ENCODE measurements at regions not wholly inside any gene's neighbourhood (a gene's known extent, or its start where the extent isn't known, plus 50 kb on each side); places are given as distances from the start of the nearest gene placed in this dataset.

DNA sequence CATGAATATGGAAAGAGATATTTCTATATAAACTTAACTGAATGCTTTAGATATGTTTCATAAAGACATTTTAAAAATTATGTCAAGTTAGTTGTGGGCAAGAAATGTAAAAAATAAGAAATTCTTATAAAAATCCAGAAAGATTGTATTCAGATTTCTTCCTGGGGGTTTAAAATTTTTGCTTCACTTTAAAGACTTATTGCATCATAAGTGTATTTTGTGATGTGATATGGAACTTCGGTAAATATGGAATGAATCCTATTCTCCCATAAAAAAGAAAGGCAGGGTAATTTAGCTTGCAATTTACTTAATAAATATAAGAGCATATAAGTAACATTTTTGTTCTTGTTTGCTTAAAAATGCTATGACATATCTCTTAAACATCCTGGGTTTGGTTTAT is 104.8 kb upstream of the CWC22 start:
- DNase-seq = no peak

DNA sequence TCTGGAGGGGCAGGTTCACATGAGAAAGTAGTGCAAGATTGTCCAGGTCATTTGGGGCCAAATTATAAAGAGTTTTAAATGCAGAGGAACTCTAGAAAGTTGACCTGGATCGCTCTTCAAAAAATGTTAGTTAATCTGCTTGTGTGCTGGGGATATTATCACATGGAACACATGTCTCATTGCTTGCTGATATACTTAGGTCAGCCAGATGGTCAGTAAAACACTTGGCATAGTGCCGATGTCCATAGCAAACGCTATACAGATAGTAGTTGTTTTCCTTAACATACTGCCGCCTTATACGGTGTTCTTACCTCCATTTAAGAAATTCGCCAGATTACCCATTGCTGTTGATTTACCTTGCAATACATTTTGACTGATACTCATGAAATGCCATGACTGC is 103.4 kb upstream of the CWC22 start:
- DNase-seq = no peak

DNA sequence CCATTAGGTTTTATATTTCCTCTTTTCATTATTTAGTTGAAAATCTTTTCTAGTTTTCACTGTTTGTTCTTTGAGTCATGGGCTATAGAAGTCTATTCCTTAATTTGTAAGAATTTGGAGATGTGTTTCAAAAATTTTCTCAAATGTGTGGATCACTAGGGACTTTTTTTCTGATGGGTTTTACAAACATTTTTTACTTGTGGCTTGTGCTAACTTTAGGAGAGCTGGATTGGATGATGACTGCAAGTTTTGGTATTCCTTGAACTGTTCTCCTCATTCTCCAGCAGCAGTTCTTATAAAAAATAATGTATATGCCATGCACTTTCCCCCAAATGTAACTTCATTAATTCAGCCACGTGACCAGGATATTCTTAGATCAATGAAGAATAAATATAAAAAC is 94.7 kb upstream of the CWC22 start:
- no peak for DNase-seq

DNA sequence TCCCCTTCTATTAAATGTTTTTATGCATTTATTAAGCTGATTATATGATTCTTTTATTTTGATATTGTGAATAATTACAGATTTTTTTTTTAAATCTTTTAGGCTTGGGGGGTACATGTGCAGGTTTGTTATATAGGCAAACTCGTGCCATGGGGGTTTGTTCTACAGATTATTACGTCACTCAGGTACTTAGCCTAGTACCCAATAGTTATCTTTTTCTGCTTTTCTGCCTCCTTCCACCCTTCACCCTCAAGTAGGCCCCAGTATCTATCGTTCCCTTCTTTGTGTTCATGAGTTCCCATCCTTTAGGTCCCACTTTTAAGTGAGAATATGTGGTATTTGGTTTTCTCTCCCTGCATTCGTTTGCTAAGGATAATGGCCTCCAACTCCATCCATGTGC is 92.2 kb upstream of the CWC22 start:
- no peak for DNase-seq

DNA sequence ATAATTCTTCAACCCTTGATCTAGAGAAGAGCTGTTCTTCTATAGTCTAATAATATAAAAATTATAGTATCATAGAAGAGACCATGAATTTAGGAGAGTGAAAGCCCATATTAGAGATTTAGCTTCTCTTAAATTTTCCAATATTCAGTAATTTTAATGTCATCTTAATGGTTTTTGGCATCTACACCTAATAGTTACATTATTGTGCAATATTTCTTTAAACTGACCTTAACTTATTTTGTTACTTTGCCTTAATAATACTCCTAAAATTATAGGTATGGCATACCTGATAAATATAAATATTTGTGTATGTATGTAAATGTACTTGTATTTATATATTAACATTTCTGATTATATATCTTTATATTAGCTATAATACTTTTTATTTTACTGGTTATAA is 78.0 kb upstream of the CWC22 start:
- DNase-seq = no peak

DNA sequence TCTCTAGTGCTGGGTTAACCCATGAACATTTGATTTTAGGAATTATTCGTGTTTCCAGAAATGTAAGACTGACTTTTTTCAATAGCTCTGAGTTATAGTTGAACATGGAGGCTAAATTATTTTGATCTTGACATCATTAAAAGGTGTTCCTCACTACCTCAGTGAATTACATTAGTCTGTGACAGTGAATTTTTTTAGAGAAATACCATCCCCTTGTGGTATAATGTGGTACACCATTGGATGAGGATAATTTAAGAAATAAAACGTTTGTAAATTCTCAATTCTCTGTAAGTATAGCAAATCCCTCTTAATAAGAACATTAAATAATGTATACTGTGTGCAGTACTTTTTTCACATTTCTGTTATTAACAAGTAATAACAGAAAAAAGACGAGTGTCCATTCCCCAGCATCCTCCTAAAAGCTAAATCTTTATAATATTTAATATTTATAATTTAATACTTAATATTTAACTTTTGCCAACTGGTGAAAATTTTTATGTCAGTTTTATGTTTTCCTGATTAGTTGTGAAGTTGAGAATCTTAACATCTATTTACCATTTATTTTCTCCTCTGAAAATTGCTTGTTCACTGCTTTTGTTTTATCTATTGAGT is 70.3 kb upstream of the CWC22 start:
- DNase-seq = no peak

DNA sequence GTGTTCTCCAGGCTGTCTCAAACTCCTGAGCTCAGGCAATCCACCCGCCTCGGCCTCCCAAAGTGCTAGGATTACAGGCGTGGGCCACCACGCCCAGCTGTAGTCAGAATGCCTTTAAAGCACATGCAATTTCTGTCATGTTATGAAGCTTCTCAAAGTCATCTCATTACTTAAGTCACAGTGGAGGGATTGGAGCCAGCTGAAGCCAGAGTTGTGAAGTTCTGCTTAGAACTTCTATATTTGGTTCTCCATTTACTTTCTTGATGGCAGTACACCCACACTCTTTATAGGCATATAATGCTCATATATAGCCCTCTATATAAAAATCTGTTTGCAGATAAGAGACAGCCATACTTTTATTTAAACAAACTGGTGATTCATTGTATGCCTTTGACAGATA is 68.8 kb upstream of the CWC22 start:
- DNase-seq = no peak

DNA sequence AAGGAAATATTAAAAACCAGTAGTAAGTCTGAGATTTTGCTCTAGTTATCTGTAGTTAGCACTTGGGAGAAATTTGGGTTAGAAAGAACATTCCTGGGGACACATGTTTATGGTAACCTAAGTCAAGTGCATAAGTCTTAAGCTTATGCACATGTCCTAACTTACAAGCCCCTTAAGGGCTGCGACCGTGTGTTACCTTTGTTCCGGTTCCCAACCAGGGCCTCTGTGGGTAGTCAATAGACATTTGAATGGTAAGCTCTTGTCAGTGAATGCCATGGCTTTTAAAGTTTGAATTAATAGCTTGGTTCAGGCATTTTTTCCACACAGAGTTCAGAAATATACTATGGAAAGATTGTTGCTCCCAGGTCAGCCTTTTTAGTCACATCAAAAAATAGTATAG is 64.7 kb upstream of the CWC22 start:
- no peak for DNase-seq

DNA sequence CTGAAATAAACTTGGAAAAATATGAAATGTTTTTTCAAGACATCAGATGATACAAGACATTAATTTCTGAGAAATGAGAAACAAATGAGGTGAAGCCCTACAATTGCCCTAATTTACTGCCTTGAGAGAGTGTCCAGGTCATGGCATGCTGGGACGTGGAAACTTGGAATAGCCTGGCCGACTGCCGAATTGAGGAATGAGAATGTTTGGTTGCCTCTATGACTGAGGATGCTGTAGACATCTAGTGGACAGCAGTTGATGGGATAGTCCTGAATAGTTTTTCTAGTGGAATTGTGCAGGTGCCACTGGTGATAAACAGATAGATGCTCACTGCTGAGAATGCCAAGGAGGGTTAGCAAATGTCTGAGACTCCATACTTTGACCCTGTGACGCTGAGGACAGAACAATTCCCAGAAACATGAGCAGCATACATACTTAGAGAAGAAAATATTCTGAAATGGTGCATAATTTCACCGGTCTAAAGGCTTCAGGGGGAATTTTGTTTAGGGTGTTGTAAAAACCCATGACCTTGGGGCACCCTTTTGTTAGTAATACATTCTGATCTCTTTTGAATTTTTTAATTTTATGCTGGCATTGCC is 56.5 kb upstream of the CWC22 start:
- DNase-seq = no peak

DNA sequence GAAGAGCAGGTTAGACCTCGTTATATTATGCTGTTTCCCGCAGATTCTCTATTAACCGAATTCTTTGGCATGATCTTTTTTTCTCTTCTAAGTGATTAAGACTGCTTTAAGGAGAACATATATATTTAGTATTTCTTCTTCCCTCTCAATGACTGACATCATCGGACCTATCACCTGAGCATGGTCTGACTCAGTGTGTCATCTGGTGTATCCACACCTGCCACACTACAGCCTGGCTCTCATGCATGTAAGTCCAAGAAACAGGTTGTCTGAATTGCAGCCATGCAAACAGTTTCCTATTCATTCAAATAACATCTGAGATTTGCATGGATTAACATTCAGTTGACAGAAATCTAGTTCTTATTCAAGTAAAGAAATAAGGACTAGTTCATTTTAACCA is 55.1 kb upstream of the CWC22 start:
- DNase-seq = no peak

DNA sequence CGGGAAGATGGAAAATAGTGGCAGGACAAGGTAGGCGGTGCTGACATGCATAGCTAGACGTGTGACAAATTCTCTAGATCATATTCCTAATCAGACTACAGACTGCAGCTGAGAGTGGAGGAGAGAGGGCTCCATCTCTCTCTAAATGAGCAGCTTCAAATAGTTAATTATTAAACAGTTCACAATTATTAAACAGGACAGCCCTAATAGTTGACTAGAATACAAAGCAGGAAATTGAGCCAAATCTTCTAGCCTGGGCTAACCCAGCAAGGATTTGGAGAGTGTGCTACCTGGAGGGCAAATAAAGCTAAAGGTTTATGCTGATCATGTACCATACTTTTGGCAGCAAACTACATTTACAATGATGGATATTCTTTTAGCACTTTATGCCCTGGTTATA is 54.4 kb upstream of the CWC22 start:
- no peak for DNase-seq

DNA sequence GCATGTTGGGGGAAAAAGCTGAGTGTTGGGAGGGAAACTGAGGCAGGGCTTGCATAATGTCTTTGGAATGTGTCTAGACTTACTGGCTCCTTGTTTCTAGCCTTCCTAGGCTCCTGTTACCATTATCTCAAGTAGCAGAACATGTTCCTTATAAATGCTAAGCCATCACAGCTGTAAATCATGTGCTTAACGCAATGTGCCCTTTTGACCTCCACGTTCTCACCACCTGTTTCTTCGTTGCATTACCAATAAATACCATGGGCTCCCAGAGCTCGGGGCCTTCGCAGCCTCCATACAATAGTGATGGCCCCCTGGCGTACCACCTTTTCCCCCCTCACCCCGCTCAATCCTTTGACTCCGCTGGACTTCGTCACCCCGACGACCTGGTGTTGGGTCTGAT is 54.0 kb upstream of the CWC22 start:
- DNase-seq = no peak

DNA sequence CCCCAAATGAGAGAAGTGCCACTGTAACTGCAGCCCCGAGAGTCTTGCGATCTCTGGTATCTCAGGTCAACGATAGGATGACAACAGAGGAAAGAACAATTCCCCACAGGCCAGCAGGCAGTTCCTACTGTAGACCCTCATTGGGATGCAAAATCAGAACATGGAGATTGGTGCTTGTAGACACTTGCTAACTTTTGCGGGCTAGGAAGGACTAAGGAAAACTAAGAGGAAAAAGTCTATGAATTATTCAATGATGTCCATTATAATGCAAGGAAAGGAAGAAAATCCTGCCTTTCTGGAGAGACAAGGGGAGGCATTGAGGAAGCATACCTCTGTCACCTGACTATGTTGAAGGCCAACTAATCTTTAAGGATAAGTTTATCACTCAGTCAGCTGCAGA is 51.9 kb upstream of the CWC22 start:
- no peak for DNase-seq

DNA sequence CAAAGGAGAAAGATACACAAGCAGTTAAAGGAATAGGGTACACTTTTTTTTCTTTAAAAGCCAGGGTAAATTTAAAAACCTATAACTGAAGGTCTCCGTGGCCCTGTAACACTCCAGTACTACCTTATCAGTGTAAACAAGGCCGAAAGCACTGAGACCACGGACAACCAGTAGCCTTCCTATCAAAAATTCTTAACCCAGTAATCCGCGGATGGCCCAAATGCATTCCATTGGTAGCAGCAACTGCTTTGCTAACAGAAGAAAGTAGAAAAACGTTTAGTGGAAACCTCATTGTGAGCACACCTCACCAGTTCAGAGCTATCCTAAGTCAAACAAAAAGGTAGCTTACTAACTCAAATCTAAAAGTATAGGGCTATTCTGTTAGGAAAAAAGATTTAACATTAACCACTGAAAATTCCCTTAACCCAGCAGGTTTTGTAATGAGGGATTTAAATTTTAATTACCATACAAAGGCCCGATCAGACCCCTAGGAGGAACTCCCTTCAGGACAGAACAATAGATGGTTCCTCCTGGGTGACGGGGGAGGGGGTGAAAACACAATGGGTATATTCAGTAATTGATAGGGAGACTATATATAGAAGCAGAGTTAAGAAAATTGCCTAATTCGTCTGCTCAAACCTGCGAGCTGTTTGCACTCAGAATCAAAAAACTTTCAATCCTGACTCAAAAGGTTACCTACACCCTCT is 50.8 kb upstream of the CWC22 start:
- DNase-seq = no peak
